OCI-LY3 (cell line): ENCODE measurements at regions not wholly inside any gene's neighbourhood (a gene's known extent, or its start where the extent isn't known, plus 50 kb on each side); places are given as distances from the start of the nearest gene placed in this dataset.

ENCODE experiments used
- H2AFZ ChIP-seq: fragments of 200-600, 300-600 bp; shearing (Covaris generic); 2 replicates; pipeline ENCODE4 v1.6.0; 2014; ENCODE audit warnings: antibody characterized with exemption, low read depth, low read length
- H3K27ac ChIP-seq: fragments of 200-600, 300-600 bp; sonication (generic); 2 replicates; pipeline ENCODE4 v1.5.1; 2014; ENCODE audit warnings: mild to moderate bottlenecking, low read length, moderate library complexity, mixed read lengths
- H3K27me3 ChIP-seq: fragments of 200-600, 300-600 bp; sonication (generic); 2 replicates; pipeline ENCODE4 v1.6.1; 2014; ENCODE audit warnings: low read depth, low read length, mixed read lengths
- H3K36me3 ChIP-seq: fragments of 200-600, 300-600 bp; sonication (generic); replicated peaks from 2 replicates; pipeline ENCODE3; 2014; ENCODE audit warnings: low read depth, low read length, mixed read lengths
- H3K4me1 ChIP-seq: fragments of 300-600, 200-600 bp; sonication (generic); 2 replicates; pipeline ENCODE4 v1.6.1; 2014; ENCODE audit warnings: low read length, mixed read lengths
- H3K4me2 ChIP-seq: fragments of 200-600, 300-600 bp; sonication (generic); 2 replicates; pipeline ENCODE4 v1.6.1; 2014; ENCODE audit warnings: low read length, mixed read lengths
- H3K4me3 ChIP-seq: fragments of 300-600, 200-600 bp; sonication (generic); 2 replicates; pipeline ENCODE4 v1.5.1; 2014; ENCODE audit warnings: antibody characterized with exemption, mild to moderate bottlenecking, low read length, moderate library complexity
- H3K79me2 ChIP-seq: fragments of 300-600, 200-600 bp; shearing (Covaris generic); 2 replicates; pipeline ENCODE4 v1.6.1; 2014; ENCODE audit warnings: mild to moderate bottlenecking, low read length, mixed read lengths
- H3K9ac ChIP-seq: fragments of 300-600, 200-600 bp; shearing (Covaris generic); 2 replicates; pipeline ENCODE4 v1.6.0; 2014; ENCODE audit warnings: mild to moderate bottlenecking, low read length, moderate library complexity
- H3K9me3 ChIP-seq: fragments of 200-600, 300-600 bp; shearing (Covaris generic); 2 replicates; pipeline ENCODE4 v1.6.1; 2014; ENCODE audit warnings: low read length, mixed read lengths; ENCODE audit not compliant: insufficient read depth
- H4K20me1 ChIP-seq: fragments of 200-600, 300-600 bp; sonication (generic); 2 replicates; pipeline ENCODE4 v1.6.1; 2016; ENCODE audit warnings: low read length, mixed read lengths; ENCODE audit not compliant: insufficient read depth
- EZH2phosphoT487 ChIP-seq: fragments of 200-600 bp; shearing (Covaris generic); IDR thresholded peaks from 2 replicates; pipeline ENCODE4 v1.6.1; 2018; ENCODE audit warnings: antibody characterized with exemption, mixed run types, low read depth
- TF ChIP-seq, protein P1 (sequence below): fragments of 200-600, 300-600 bp; sonication (generic); IDR thresholded peaks from 2 replicates; pipeline ENCODE4 v1.5.1; 2014; ENCODE audit warnings: antibody characterized with exemption, low read length, low read depth

- H3K79me2 ChIP-seq = no peaks in the 10 kb centered on the region
- H3K4me1 ChIP-seq = peaks cover 29% of the 10 kb centered on the region
- no peak overlapping the region for H2AFZ ChIP-seq
- TF ChIP-seq EZH2phosphoT487 = no peak
- TF ChIP-seq, protein P1, sequence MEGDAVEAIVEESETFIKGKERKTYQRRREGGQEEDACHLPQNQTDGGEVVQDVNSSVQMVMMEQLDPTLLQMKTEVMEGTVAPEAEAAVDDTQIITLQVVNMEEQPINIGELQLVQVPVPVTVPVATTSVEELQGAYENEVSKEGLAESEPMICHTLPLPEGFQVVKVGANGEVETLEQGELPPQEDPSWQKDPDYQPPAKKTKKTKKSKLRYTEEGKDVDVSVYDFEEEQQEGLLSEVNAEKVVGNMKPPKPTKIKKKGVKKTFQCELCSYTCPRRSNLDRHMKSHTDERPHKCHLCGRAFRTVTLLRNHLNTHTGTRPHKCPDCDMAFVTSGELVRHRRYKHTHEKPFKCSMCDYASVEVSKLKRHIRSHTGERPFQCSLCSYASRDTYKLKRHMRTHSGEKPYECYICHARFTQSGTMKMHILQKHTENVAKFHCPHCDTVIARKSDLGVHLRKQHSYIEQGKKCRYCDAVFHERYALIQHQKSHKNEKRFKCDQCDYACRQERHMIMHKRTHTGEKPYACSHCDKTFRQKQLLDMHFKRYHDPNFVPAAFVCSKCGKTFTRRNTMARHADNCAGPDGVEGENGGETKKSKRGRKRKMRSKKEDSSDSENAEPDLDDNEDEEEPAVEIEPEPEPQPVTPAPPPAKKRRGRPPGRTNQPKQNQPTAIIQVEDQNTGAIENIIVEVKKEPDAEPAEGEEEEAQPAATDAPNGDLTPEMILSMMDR = no peak
- H3K4me3 ChIP-seq = no peak overlapping the region
- H3K9ac ChIP-seq = no peak overlapping the region
- no peaks in the 10 kb centered on the region for H3K27me3 ChIP-seq
- no peaks in the 10 kb centered on the region for H3K36me3 ChIP-seq
- no peak overlapping the region for H3K27ac ChIP-seq
- no peaks in the 10 kb centered on the region for H3K9me3 ChIP-seq
- H3K4me2 ChIP-seq = no peak overlapping the region
- no peaks in the 10 kb centered on the region for H4K20me1 ChIP-seq
Measured at GRCh38 chr10:3897156-3897555, 112.1 kb upstream of the KLF6 start.

GRCh38 chr10:3896161-3896560, 111.2 kb upstream of the KLF6 start:
- H3K27me3 ChIP-seq = no peaks in the 10 kb centered on the region
- no peak overlapping the region for H3K27ac ChIP-seq
- H3K36me3 ChIP-seq = no peaks in the 10 kb centered on the region
- no peak overlapping the region for H3K4me2 ChIP-seq
- no peaks in the 10 kb centered on the region for H3K79me2 ChIP-seq
- no peak overlapping the region for H2AFZ ChIP-seq
- TF ChIP-seq EZH2phosphoT487 = no peak
- TF ChIP-seq, protein P1 = no peak
- H3K9me3 ChIP-seq = no peaks in the 10 kb centered on the region
- H4K20me1 ChIP-seq = no peaks in the 10 kb centered on the region
- H3K4me1 ChIP-seq = peaks cover 19% of the 10 kb centered on the region
- no peak overlapping the region for H3K9ac ChIP-seq
- H3K4me3 ChIP-seq = no peak overlapping the region

DNA sequence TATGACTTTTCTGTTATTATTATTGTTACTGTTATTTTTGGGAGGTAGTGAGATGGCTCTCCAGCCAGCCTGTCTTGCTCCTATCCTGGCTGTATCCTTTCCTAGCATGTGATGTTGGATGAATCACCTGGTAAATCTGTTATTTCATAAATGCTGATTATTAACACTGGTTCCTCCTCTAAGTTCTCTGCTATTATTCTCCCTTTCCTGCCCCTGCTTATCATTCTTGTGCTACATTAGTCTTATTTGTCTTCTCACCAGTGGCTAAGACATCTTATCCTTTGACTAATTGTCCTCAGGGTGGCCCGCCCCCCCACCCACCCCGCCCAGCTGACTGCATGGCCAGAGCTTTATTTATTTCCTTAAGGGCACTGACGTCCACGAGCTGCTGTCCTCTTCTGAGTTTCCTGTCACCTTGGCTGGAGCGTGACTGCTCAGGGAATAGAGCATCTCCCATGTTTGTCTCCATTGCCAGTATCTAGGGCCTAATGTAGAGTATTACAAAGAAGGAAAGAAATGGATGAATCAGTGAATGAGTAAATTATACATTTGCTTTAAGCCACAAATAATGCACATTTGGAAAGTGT, 110.1 kb upstream of the KLF6 start:
- Histone ChIP-seq H4K20me1 (no peaks in the 10 kb centered on the region), H3K79me2 (no peaks in the 10 kb centered on the region), H3K9me3 (no peaks in the 10 kb centered on the region), H3K4me2 (no peak overlapping the region), H3K9ac (no peak overlapping the region), H3K27me3 (no peaks in the 10 kb centered on the region), H3K27ac (no peak overlapping the region), H2AFZ (no peak overlapping the region), H3K4me3 (no peak overlapping the region), H3K4me1 (peaks cover 17% of the 10 kb centered on the region), H3K36me3 (no peaks in the 10 kb centered on the region)
- TF ChIP-seq, protein P1 = no peak
- TF ChIP-seq EZH2phosphoT487 = no peak

DNA sequence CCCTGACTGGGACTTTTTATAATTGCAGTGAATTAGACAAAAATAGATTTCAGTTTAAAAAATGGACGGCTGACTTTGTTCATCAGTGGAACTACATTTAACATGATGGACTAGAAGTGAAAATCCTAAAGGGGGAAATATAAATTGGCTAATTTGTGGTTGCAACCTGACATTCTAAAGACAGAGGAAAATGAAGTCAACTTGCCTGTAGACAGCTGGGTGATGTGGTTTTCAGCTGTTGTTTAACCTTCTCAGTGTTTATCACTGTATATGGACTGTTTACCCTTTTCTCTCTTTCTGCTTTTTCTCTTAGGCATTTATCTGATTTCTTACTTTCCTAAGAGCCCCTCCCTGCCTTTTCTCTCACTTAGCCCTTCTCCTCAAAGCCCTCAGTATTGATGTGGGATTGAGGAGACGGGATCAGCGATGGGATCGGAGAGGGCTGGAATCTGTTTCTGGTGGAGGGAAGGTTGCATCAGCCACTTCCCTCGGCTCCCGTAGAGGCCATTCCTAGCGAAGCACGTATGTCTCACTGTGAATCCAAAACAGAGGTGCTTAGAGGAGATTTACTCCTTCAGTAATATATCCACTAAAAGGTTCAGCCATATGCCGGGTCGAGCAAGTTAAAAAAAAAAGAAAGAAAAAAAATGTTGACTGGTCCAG, 109.0 kb upstream of the KLF6 start:
- no peaks in the 10 kb centered on the region for H3K79me2 ChIP-seq
- no peak overlapping the region for H3K4me3 ChIP-seq
- TF ChIP-seq EZH2phosphoT487 = no peak
- TF ChIP-seq, protein P1 = no peak
- no peaks in the 10 kb centered on the region for H3K27me3 ChIP-seq
- peak overlapping the region; percentile 53; the same call in 1 of the 2 replicates for H3K4me2 ChIP-seq
- H3K36me3 ChIP-seq = no peaks in the 10 kb centered on the region
- H3K4me1 ChIP-seq = peaks cover 17% of the 10 kb centered on the region
- H4K20me1 ChIP-seq = no peaks in the 10 kb centered on the region
- no peak overlapping the region for H3K9ac ChIP-seq
- H3K27ac ChIP-seq = no peak overlapping the region
- no peak overlapping the region for H2AFZ ChIP-seq
- no peaks in the 10 kb centered on the region for H3K9me3 ChIP-seq
